Endodermal cell (in vitro differentiated cells): ENCODE measurements at regions not wholly inside any gene's neighbourhood (a gene's known extent, or its start where the extent isn't known, plus 50 kb on each side); places are given as distances from the start of the nearest gene placed in this dataset.

Experiments
- DNase-seq: peaks from one replicate; pipeline ENCODE4 v3.0.0-alpha.2; 2017
- H3K27ac ChIP-seq: 2 replicates; pipeline ENCODE4 v1.5.1; 2013; ENCODE audit warnings: mild to moderate bottlenecking, low read depth, low read length, moderate library complexity
- H3K27me3 ChIP-seq: 2 replicates; pipeline ENCODE4 v1.6.1; 2013; ENCODE audit warnings: mild to moderate bottlenecking, low read length, moderate library complexity; ENCODE audit not compliant: insufficient read depth, control insufficient read depth, poor library complexity, severe bottlenecking
- H3K36me3 ChIP-seq: 2 replicates; pipeline ENCODE4 v1.7.0; 2013; ENCODE audit warnings: mild to moderate bottlenecking, low read length, moderate library complexity; ENCODE audit not compliant: control insufficient read depth, insufficient read depth
- H3K4me1 ChIP-seq: one replicate; pipeline ENCODE4 v1.7.0; 2013; ENCODE audit warnings: low read length; ENCODE audit not compliant: control insufficient read depth, insufficient read depth
- H3K4me3 ChIP-seq: 2 replicates; pipeline ENCODE4 v1.5.1; 2013; ENCODE audit warnings: mild to moderate bottlenecking, low read length, moderate library complexity
- H3K9ac ChIP-seq: 2 replicates; pipeline ENCODE4 v1.6.1; 2013; ENCODE audit warnings: mild to moderate bottlenecking, low read length, moderate library complexity; ENCODE audit not compliant: poor library complexity, severe bottlenecking; ENCODE audit errors: extremely low read depth
- H3K9me3 ChIP-seq: 2 replicates; pipeline ENCODE4 v1.6.1; 2013; ENCODE audit warnings: mild to moderate bottlenecking, low read length, moderate library complexity; ENCODE audit not compliant: control insufficient read depth
- H3K27ac Mint-ChIP-seq: 2 replicates; pipeline ENCODE4 v1.8.0; 2020; ENCODE audit warnings: mixed read lengths
- H3K27me3 Mint-ChIP-seq: 2 replicates; pipeline ENCODE4 v1.8.0; 2021; ENCODE audit warnings: mild to moderate bottlenecking, mixed read lengths; ENCODE audit not compliant: insufficient read depth
- H3K36me3 Mint-ChIP-seq: 2 replicates; pipeline ENCODE4 v1.8.0; 2020; ENCODE audit warnings: low read depth, mixed read lengths
- H3K4me1 Mint-ChIP-seq: 2 replicates; pipeline ENCODE4 v1.8.0; 2020; ENCODE audit warnings: mixed read lengths
- H3K4me3 Mint-ChIP-seq: 2 replicates; pipeline ENCODE4 v1.8.0; 2020; ENCODE audit warnings: mild to moderate bottlenecking, moderate library complexity, mixed read lengths
- H3K9me3 Mint-ChIP-seq: 2 replicates; pipeline ENCODE4 v1.8.0; 2020; ENCODE audit warnings: mild to moderate bottlenecking, mixed read lengths
- WGBS, 2 experiments: methylation state at CpG; one replicate each; pipeline versions ENCODE4 v1.1.5 to v1.1.7; 2013; ENCODE audit warnings: missing lambda C conversion rate in 2 of 2, mixed read lengths in 1 of 2; ENCODE audit not compliant: insufficient coverage in 1 of 2, insufficient read length in 1 of 2; 5-methylcytosine and 5-hydroxymethylcytosine counted together
- TF ChIP-seq, protein P1 (sequence below): fragments of 200-600 bp; sonication (generic); conservative IDR thresholded peaks from 2 replicates; pipeline ENCODE4 v1.5.0; 2021; ENCODE audit warnings: antibody characterized with exemption, mild to moderate bottlenecking

DNA sequence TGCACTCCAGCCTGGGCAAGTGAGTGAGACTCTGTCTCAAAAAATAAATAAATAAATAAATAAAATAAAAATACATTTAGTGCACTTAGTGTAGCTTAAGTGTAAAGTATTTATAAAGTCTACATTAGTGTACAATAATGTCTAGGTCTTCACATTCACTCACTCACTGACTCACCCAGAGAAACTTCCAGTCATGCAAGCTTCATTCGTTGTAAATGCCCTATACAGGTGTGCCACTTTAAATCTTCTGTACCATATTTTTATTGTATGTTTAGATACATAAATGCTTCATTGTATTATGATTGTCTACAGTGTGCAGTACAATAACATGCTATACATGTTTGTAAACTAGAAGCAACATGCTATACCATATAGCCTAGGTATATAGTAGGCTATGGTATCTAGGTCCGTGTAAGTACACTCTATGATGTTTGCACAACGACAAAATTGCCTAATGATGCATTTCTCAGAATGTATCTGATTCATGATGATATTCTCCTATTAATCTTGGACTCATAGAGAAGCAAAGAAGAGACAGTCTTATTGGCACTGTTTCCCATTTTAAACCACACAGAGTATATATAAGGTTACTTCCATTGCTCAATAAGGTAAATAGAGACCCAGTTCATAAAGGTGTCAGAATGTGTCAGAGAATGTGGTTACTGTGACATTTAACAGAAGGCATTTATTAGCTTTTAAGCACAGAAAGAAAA lies 1314.9 kb downstream of the CDH11 start:
- Mint-ChIP-seq H3K9me3 (no peaks in the 10 kb centered on the region), H3K36me3 (no peaks in the 10 kb centered on the region), H3K27ac (no peak overlapping the region), H3K4me3 (no peak overlapping the region), H3K27me3 (no peaks in the 10 kb centered on the region), H3K4me1 (no peaks in the 10 kb centered on the region)
- Histone ChIP-seq H3K27ac (no peak overlapping the region), H3K27me3 (no peaks in the 10 kb centered on the region), H3K36me3 (no peaks in the 10 kb centered on the region), H3K9me3 (no peaks in the 10 kb centered on the region), H3K4me3 (no peak overlapping the region), H3K9ac (no peak overlapping the region), H3K4me1 (no peaks in the 10 kb centered on the region)
- TF ChIP-seq, protein P1, sequence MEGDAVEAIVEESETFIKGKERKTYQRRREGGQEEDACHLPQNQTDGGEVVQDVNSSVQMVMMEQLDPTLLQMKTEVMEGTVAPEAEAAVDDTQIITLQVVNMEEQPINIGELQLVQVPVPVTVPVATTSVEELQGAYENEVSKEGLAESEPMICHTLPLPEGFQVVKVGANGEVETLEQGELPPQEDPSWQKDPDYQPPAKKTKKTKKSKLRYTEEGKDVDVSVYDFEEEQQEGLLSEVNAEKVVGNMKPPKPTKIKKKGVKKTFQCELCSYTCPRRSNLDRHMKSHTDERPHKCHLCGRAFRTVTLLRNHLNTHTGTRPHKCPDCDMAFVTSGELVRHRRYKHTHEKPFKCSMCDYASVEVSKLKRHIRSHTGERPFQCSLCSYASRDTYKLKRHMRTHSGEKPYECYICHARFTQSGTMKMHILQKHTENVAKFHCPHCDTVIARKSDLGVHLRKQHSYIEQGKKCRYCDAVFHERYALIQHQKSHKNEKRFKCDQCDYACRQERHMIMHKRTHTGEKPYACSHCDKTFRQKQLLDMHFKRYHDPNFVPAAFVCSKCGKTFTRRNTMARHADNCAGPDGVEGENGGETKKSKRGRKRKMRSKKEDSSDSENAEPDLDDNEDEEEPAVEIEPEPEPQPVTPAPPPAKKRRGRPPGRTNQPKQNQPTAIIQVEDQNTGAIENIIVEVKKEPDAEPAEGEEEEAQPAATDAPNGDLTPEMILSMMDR: no peak
- WGBS, 2 experiments: 86 to 89% methylated on average over 1 to 2 of the region's 3 CpGs
- DNase-seq: no peak

DNA sequence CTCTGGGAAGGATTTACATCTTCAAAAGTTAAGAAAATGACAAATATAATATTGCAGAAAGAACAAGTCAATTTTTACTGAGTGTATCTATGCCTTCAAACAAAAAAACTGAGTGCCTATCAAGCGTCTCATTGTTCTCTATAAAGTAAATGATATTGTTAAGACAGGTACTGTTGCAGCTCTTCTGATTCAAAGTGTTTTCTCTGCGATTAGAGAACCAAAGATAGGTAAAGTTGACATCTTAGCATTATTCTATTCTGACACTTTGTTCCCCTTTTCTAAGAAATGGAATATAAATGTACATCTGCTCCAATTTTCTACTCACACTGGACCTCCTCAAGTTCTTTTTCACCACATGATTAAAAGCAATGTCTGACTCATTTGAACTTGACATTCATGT lies 1317.7 kb downstream of the CDH11 start:
- H3K4me1 ChIP-seq: no peaks in the 10 kb centered on the region
- 83 to 90% methylated on average over 1 to 2 of the region's 2 CpGs for WGBS, 2 experiments
- no peaks in the 10 kb centered on the region for H3K36me3 ChIP-seq
- no peak overlapping the region for H3K27ac ChIP-seq
- no peaks in the 10 kb centered on the region for H3K9me3 Mint-ChIP-seq
- TF ChIP-seq, protein P1: no peak
- H3K27ac Mint-ChIP-seq: no peak overlapping the region
- H3K9me3 ChIP-seq: no peaks in the 10 kb centered on the region
- H3K4me3 Mint-ChIP-seq: no peak overlapping the region
- no peaks in the 10 kb centered on the region for H3K27me3 Mint-ChIP-seq
- no peak overlapping the region for H3K4me3 ChIP-seq
- no peaks in the 10 kb centered on the region for H3K4me1 Mint-ChIP-seq
- no peak overlapping the region for H3K9ac ChIP-seq
- DNase-seq: no peak
- H3K27me3 ChIP-seq: no peaks in the 10 kb centered on the region
- no peaks in the 10 kb centered on the region for H3K36me3 Mint-ChIP-seq

DNA sequence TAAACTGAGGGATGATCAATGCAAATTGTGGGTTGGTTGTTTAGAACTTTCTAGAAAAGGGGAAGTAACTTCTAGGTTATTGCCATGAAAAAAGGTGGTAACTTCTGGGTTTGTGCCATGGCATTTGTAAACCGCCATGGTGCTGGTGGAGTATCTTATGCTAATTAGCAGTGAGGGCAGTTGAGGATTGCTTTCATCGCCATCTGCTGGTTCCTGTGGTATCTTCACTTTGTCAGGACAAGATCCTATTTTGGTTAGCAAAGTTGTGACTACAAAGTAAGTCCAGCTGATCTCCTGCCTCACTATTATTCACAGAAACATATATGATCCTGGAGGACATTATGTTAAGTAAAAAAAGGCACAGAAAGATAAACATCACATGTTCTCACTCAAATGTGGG lies 1332.3 kb downstream of the CDH11 start:
- peaks cover 4% of the 10 kb centered on the region for H3K36me3 Mint-ChIP-seq
- peaks cover 48% of the 10 kb centered on the region for H3K9me3 Mint-ChIP-seq
- H3K27me3 ChIP-seq: no peaks in the 10 kb centered on the region
- H3K4me1 ChIP-seq: no peaks in the 10 kb centered on the region
- H3K4me1 Mint-ChIP-seq: no peaks in the 10 kb centered on the region
- TF ChIP-seq, protein P1: peak; percentile 55
- no peak overlapping the region for H3K4me3 Mint-ChIP-seq
- no peak overlapping the region for H3K27ac Mint-ChIP-seq
- no peaks in the 10 kb centered on the region for H3K27me3 Mint-ChIP-seq
- 93 to 100% methylated on average over 2 of the region's 2 CpGs for WGBS, 2 experiments
- peak; percentile 62 for DNase-seq
- H3K9ac ChIP-seq: no peak overlapping the region
- H3K9me3 ChIP-seq: peaks cover 44% of the 10 kb centered on the region
- no peak overlapping the region for H3K27ac ChIP-seq
- no peak overlapping the region for H3K4me3 ChIP-seq
- no peaks in the 10 kb centered on the region for H3K36me3 ChIP-seq
